ENCODE measurements at regions not wholly inside any gene's neighbourhood (a gene's known extent, or its start where the extent isn't known, plus 50 kb on each side); places are given as distances from the start of the nearest gene placed in this dataset.
"Not testable (repeated sequence)": the region's sequence is repeated elsewhere in the genome, so short reads cannot be mapped to it uniquely, and the experiment has no call there.

- Mint-ChIP-seq H3K4me1 (peaks cover 52% of the 10 kb centered on the region), H3K36me3 (peaks cover 18% of the 10 kb centered on the region), H3K27ac (peak overlapping the region; percentile 99)
Measured at GRCh38 chr17:77089949-77090348, 50.8 kb upstream of the SEC14L1 start.

GRCh38 chr17:77090476-77090875 is 50.3 kb upstream of the SEC14L1 start:
- H3K36me3 Mint-ChIP-seq: peaks cover 19% of the 10 kb centered on the region
- no peaks in the 10 kb centered on the region for H3K27me3 Mint-ChIP-seq
- peak overlapping the region; percentile 99 for H3K27ac Mint-ChIP-seq
- H3K9me3 Mint-ChIP-seq: no peaks in the 10 kb centered on the region
- peaks cover 56% of the 10 kb centered on the region for H3K4me1 Mint-ChIP-seq
- peak overlapping the region; percentile 98 for H3K4me3 Mint-ChIP-seq

More at GRCh38 chr17:77089949-77090348, 50.8 kb upstream of the SEC14L1 start:
- peak overlapping the region; percentile 98 for H3K4me3 Mint-ChIP-seq
- not testable (repeated sequence) for H3K27me3 Mint-ChIP-seq, H3K9me3 Mint-ChIP-seq
